HG03432 (cell line): ENCODE measurements at regions not wholly inside any gene's neighbourhood (a gene's known extent, or its start where the extent isn't known, plus 50 kb on each side); places are given as distances from the start of the nearest gene placed in this dataset.
A peak's percentile ranks its signal among the peaks of the same experiment; 100 is the strongest.

Source experiments
- ATAC-seq: cut with Tn5 transposase; IDR thresholded peaks from one replicate; pipeline ENCODE4 v1.9.1; 2021; ENCODE audit warnings: mild to moderate bottlenecking, moderate library complexity; ENCODE audit not compliant: unreplicated experiment

- no peak for ATAC-seq
Measured at GRCh38 chr7:15938115-15938514, 251.6 kb upstream of the MEOX2 start.

- no peak for ATAC-seq
Measured at GRCh38 chr7:15937571-15937970, 251.1 kb upstream of the MEOX2 start.

GRCh38 chr7:15936991-15937390 lies 250.5 kb upstream of the MEOX2 start:
- ATAC-seq, result no peak

- ATAC-seq, result no peak
Measured at GRCh38 chr7:15932318-15932717, 245.8 kb upstream of the MEOX2 start.

GRCh38 chr7:15929411-15929810 lies 242.9 kb upstream of the MEOX2 start:
- no peak for ATAC-seq

- ATAC-seq, result peak; percentile 76
Measured at GRCh38 chr7:15925608-15926007, 239.1 kb upstream of the MEOX2 start.

GRCh38 chr7:15924910-15925309 lies 238.4 kb upstream of the MEOX2 start:
- ATAC-seq, result no peak

- no peak for ATAC-seq
Measured at GRCh38 chr7:15922002-15922401, 235.5 kb upstream of the MEOX2 start.

GRCh38 chr7:15921576-15921975 lies 235.1 kb upstream of the MEOX2 start:
- ATAC-seq, result no peak

- ATAC-seq, result no peak
Measured at GRCh38 chr7:15920953-15921352, 234.5 kb upstream of the MEOX2 start.

GRCh38 chr7:15916681-15917380 lies 230.3 kb upstream of the MEOX2 start:
- ATAC-seq, result no peak

GRCh38 chr7:15915686-15916293 lies 229.3 kb upstream of the MEOX2 start:
- no peak for ATAC-seq

GRCh38 chr7:15914611-15915010 lies 228.1 kb upstream of the MEOX2 start:
- no peak for ATAC-seq

- ATAC-seq, result no peak
Measured at GRCh38 chr7:15906436-15906835, 220.0 kb upstream of the MEOX2 start.

GRCh38 chr7:15905251-15906040 lies 219.0 kb upstream of the MEOX2 start:
- no peak for ATAC-seq

GRCh38 chr7:15891151-15891881 lies 204.8 kb upstream of the MEOX2 start:
- ATAC-seq, result no peak

- no peak for ATAC-seq
Measured at GRCh38 chr7:15889507-15889906, 203.0 kb upstream of the MEOX2 start.

GRCh38 chr7:15888090-15888489 lies 201.6 kb upstream of the MEOX2 start:
- ATAC-seq, result no peak

- no peak for ATAC-seq
Measured at GRCh38 chr7:15886626-15887025, 200.1 kb upstream of the MEOX2 start.

GRCh38 chr7:15885678-15886077 lies 199.2 kb upstream of the MEOX2 start:
- ATAC-seq, result no peak

GRCh38 chr7:15874774-15875173 lies 188.3 kb upstream of the MEOX2 start:
- no peak for ATAC-seq
